GM12892 (cell line): ENCODE measurements at regions not wholly inside any gene's neighbourhood (a gene's known extent, or its start where the extent isn't known, plus 50 kb on each side); places are given as distances from the start of the nearest gene placed in this dataset.

Experiments used
- POLR2A ChIP-seq: IDR thresholded peaks from 2 replicates; pipeline ENCODE4 v1.6.1; 2011; ENCODE audit warnings: low read depth, low read length, control low read depth
- TAF1 ChIP-seq: IDR thresholded peaks from 2 replicates; pipeline ENCODE4 v1.6.1; 2011; ENCODE audit warnings: low read depth, mild to moderate bottlenecking, control low read depth, low read length, borderline replicate concordance

GRCh38 chr5:14009575-14009974 lies 65.1 kb upstream of the DNAH5 start:
- no peak for TF ChIP-seq POLR2A
- TF ChIP-seq TAF1: no peak
